ENCODE measurements at regions not wholly inside any gene's neighbourhood (a gene's known extent, or its start where the extent isn't known, plus 50 kb on each side); places are given as distances from the start of the nearest gene placed in this dataset.

DNA sequence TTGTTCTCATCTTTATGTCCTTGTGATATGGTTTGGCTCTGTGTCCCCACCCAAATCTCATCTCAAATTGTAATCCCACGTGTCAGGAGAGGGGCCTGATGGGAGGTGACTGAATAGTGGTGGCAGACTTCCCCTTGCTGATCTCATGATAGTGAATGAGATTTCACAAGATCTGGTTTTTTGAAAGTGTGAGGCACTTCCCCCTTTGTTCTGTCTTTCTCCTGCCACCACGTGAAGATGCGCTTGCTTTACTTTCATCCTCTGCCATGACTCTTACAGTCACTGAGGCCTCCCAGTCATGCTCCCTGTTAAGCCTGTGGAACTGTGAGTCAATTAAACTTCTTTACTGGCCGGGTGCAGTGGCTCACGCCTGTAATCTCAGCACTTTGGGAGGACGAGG, 161.0 kb downstream of the HERPUD2 start:
- no peaks in the 10 kb centered on the region for H4K20me1 ChIP-seq (ENCODE audit: insufficient read depth, low read length)
- ChIA-PET CTCF (interaction anchor here (0.6 kb wide), 1 partner anchor 49 kb away, joined by 6 read pairs; no protein-coding TSS in a partner anchor), POLR2A (ENCODE audit: unreplicated experiment) (no interaction called here)
- no peak overlapping the region for H3K4me2 ChIP-seq (ENCODE audit: low read depth, low read length)
- no peaks in the 10 kb centered on the region for H3K9me3 ChIP-seq (ENCODE audit: control insufficient read depth, insufficient read depth, low read length)
- no peaks in the 10 kb centered on the region for H3K79me1 ChIP-seq (ENCODE audit: low read depth in 1 of 2, low read length in 2 of 2)
- no peak overlapping the region for H3K18ac ChIP-seq (ENCODE audit: low read depth, low read length)
- no peaks in the 10 kb centered on the region for H3K4me1 ChIP-seq (ENCODE audit: control insufficient read depth, insufficient read depth, low read length)
- no peak overlapping the region for H2AK9ac ChIP-seq (replicated peaks; ENCODE audit: low read depth, low read length, poor library complexity)
- no peak overlapping the region for H3K14ac ChIP-seq (replicated peaks; ENCODE audit: low read depth, low read length)
- intact Hi-C loops (cut with micrococcal nuclease): loop anchor here (10.0 kb wide), 2 partner anchors 459 to 769 kb away; no protein-coding TSS in a partner anchor
- H3K56ac ChIP-seq (ENCODE audit: extremely low read depth, insufficient read depth, low read length): no peak overlapping the region
- DNase-seq (no peak), ATAC-seq (ENCODE audit: low read depth) (no peak)
- dilution Hi-C loops (cut with HindIII; ENCODE audit: low sequenced_read_pairs, unreplicated experiment): no loop called here
- H2BK15ac ChIP-seq (ENCODE audit: low read depth, low read length): no peak overlapping the region
- TF ChIP-seq RCOR1 (IDR thresholded peaks at IDR 0.05; ENCODE audit: insufficient replicate concordance, low read length) (no peak), MAZ (IDR thresholded peaks at IDR 0.05; ENCODE audit: borderline replicate concordance, low read depth, low read length) (no peak), NFE2L2 (IDR thresholded peaks at IDR 0.05; ENCODE audit: low read depth, low read length) (no peak), RAD21 (IDR thresholded peaks at IDR 0.05; ENCODE audit: low read length) (no peak), POLR2A (IDR thresholded peaks at IDR 0.05; ENCODE audit: low read depth, low read length) (no peak), RFX5 (IDR thresholded peaks at IDR 0.05; ENCODE audit: low read depth, low read length) (no peak), MXI1 (IDR thresholded peaks at IDR 0.05; ENCODE audit: borderline replicate concordance, low read depth, low read length) (no peak), MAFK (IDR thresholded peaks at IDR 0.05; ENCODE audit: low read depth, low read length) (no peak), CHD1 (IDR thresholded peaks at IDR 0.05; ENCODE audit: low read depth, low read length) (no peak), SMC3 (IDR thresholded peaks at IDR 0.05; ENCODE audit: low read depth, low read length) (no peak), BHLHE40 (IDR thresholded peaks at IDR 0.05; ENCODE audit: low read depth, low read length) (no peak), FOS (IDR thresholded peaks at IDR 0.05; ENCODE audit: low read depth, low read length) (no peak), CEBPB (IDR thresholded peaks at IDR 0.05; ENCODE audit: low read depth, low read length) (no peak)
- TF ChIP-seq, protein P1, sequence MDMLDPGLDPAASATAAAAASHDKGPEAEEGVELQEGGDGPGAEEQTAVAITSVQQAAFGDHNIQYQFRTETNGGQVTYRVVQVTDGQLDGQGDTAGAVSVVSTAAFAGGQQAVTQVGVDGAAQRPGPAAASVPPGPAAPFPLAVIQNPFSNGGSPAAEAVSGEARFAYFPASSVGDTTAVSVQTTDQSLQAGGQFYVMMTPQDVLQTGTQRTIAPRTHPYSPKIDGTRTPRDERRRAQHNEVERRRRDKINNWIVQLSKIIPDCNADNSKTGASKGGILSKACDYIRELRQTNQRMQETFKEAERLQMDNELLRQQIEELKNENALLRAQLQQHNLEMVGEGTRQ (IDR thresholded peaks at IDR 0.05; ENCODE audit: low read depth, low read length): no peak
- TF ChIP-seq, protein P2, sequence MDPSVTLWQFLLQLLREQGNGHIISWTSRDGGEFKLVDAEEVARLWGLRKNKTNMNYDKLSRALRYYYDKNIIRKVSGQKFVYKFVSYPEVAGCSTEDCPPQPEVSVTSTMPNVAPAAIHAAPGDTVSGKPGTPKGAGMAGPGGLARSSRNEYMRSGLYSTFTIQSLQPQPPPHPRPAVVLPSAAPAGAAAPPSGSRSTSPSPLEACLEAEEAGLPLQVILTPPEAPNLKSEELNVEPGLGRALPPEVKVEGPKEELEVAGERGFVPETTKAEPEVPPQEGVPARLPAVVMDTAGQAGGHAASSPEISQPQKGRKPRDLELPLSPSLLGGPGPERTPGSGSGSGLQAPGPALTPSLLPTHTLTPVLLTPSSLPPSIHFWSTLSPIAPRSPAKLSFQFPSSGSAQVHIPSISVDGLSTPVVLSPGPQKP (IDR thresholded peaks at IDR 0.05; ENCODE audit: borderline replicate concordance, low read depth, low read length): no peak
- TF ChIP-seq, protein P3, sequence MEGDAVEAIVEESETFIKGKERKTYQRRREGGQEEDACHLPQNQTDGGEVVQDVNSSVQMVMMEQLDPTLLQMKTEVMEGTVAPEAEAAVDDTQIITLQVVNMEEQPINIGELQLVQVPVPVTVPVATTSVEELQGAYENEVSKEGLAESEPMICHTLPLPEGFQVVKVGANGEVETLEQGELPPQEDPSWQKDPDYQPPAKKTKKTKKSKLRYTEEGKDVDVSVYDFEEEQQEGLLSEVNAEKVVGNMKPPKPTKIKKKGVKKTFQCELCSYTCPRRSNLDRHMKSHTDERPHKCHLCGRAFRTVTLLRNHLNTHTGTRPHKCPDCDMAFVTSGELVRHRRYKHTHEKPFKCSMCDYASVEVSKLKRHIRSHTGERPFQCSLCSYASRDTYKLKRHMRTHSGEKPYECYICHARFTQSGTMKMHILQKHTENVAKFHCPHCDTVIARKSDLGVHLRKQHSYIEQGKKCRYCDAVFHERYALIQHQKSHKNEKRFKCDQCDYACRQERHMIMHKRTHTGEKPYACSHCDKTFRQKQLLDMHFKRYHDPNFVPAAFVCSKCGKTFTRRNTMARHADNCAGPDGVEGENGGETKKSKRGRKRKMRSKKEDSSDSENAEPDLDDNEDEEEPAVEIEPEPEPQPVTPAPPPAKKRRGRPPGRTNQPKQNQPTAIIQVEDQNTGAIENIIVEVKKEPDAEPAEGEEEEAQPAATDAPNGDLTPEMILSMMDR (conservative IDR thresholded peaks at IDR 0.05; ENCODE audit: low read depth, low read length): no peak
- H2AFZ ChIP-seq (replicated peaks; ENCODE audit: low read length, poor library complexity): no peak overlapping the region
- H3K9me1 ChIP-seq (ENCODE audit: insufficient read depth, low read length): no peaks in the 10 kb centered on the region
- no TSS peak for BruUV-seq (replicated peaks)
- no peaks in the 10 kb centered on the region for H3K36me3 ChIP-seq (ENCODE audit: control insufficient read depth, insufficient read depth, low read length)
- H4K8ac ChIP-seq (ENCODE audit: low read depth in 2 of 2, low read length in 2 of 2): no peak overlapping the region
- H3K4me3 ChIP-seq (ENCODE audit: insufficient read depth, low read depth, low read length): no peak overlapping the region
- H2BK5ac ChIP-seq (ENCODE audit: low read depth, low read length, poor library complexity, severe bottlenecking): no peak overlapping the region
- no peak overlapping the region for H4K5ac ChIP-seq (ENCODE audit: low read depth, low read length)
- no peak overlapping the region for H3K27ac ChIP-seq (ENCODE audit: insufficient read depth, low read length)
- H2BK120ac ChIP-seq (ENCODE audit: low read depth, low read length): no peak overlapping the region
- peaks cover 27% of the 10 kb centered on the region for H3K27me3 ChIP-seq (ENCODE audit: control insufficient read depth, insufficient read depth, low read length)
- H3K9ac ChIP-seq (ENCODE audit: low read depth, low read length): no peak overlapping the region
- in situ Hi-C loops (cut with MboI; ENCODE audit: low sequenced_read_pairs): loop anchor here (25.0 kb wide), 1 partner anchor 472 kb away; no protein-coding TSS in a partner anchor
- H2AK5ac ChIP-seq (ENCODE audit: low read depth, low read length): no peak overlapping the region
- no CpG with 5 or more reads among the region's 6 CpGs for WGBS, 2 experiments (ENCODE audit: extremely low coverage in 2 of 2, insufficient read length in 1 of 2)
- H3K23ac ChIP-seq (ENCODE audit: low read depth, low read length): no peak overlapping the region
- no peak overlapping the region for H2BK20ac ChIP-seq (ENCODE audit: low read depth, low read length)
- H4K91ac ChIP-seq (ENCODE audit: insufficient read depth, low read depth, low read length): no peak overlapping the region
- H3K4ac ChIP-seq (ENCODE audit: low read depth, low read length): no peak overlapping the region

Measured in IMR-90 (cell line).